ENCODE measurements at regions not wholly inside any gene's neighbourhood (a gene's known extent, or its start where the extent isn't known, plus 50 kb on each side); places are given as distances from the start of the nearest gene placed in this dataset.

GRCh38 chr14:98665007-98665406 lies 607.0 kb downstream of the BCL11B start:
- no peaks in the 10 kb centered on the region for H3K36me3 ChIP-seq (ENCODE audit: insufficient read depth, low read length)
- TF ChIP-seq EZH2 (IDR thresholded peaks at IDR 0.05; ENCODE audit: insufficient read depth, low read length) = no peak
- no peak for TF ChIP-seq CTCF (IDR thresholded peaks at IDR 0.05; ENCODE audit: insufficient read depth, low read depth, low read length)
- no peaks in the 10 kb centered on the region for H3K9me3 Mint-ChIP-seq (ENCODE audit: unreplicated experiment)
- H3K27ac ChIP-seq (ENCODE audit: low read depth, low read length) = no peak overlapping the region
- H3K9me3 ChIP-seq (ENCODE audit: insufficient read depth, low read depth, low read length) = no peaks in the 10 kb centered on the region
- FAIRE-seq (no peak), DNase-seq (ENCODE audit: low read depth) (no peak)
- H3K36me3 Mint-ChIP-seq (ENCODE audit: low read depth, unreplicated experiment) = no peaks in the 10 kb centered on the region
- H2AFZ ChIP-seq (ENCODE audit: low read depth, low read length) = no peak overlapping the region
- no peaks in the 10 kb centered on the region for H3K27me3 ChIP-seq (ENCODE audit: insufficient read depth, low read length)
- H3K79me2 ChIP-seq (ENCODE audit: insufficient read depth, low read length) = no peaks in the 10 kb centered on the region
- H3K4me3 Mint-ChIP-seq (ENCODE audit: unreplicated experiment) = no peak overlapping the region
- H3K27ac Mint-ChIP-seq (ENCODE audit: unreplicated experiment) = no peak overlapping the region
- no peak overlapping the region for H3K4me3 ChIP-seq (ENCODE audit: insufficient read depth, low read depth, low read length)
- H3K4me1 Mint-ChIP-seq (ENCODE audit: low read depth, unreplicated experiment) = no peaks in the 10 kb centered on the region
- peaks cover 11% of the 10 kb centered on the region for H3K27me3 Mint-ChIP-seq (ENCODE audit: low read depth, unreplicated experiment)
- H4K20me1 ChIP-seq (ENCODE audit: insufficient read depth, low read length) = no peaks in the 10 kb centered on the region
- H3K4me2 ChIP-seq (ENCODE audit: low read length) = no peak overlapping the region
- no peak overlapping the region for H3K9ac ChIP-seq (ENCODE audit: low read length)
- no peaks in the 10 kb centered on the region for H3K4me1 ChIP-seq (ENCODE audit: insufficient read depth, low read length)

DNA sequence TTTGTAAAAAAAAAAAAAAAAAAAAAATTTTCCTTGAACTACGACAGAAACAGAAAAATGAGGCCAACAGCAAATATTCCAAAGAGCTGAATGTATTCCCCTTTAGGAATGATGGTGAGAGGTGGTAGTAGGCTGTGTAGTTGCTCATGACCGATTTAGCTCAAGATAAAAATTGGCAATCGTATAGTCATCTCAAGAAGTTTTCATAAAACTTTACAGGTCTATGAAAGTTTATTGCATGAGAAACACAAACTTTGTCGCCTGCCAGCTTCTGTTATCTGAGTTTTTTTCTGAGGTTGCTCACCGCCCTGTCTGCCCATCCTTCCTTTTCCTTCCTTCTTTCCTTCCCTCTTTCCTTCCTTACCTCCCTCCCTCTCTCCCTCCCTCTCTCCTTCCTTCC lies 605.5 kb downstream of the BCL11B start:
- H3K27me3 Mint-ChIP-seq (ENCODE audit: low read depth, unreplicated experiment) = peaks cover 11% of the 10 kb centered on the region
- no peak overlapping the region for H3K9ac ChIP-seq (ENCODE audit: low read length)
- no peaks in the 10 kb centered on the region for H4K20me1 ChIP-seq (ENCODE audit: insufficient read depth, low read length)
- TF ChIP-seq CTCF (IDR thresholded peaks at IDR 0.05; ENCODE audit: insufficient read depth, low read depth, low read length) = no peak
- no peak for TF ChIP-seq EZH2 (IDR thresholded peaks at IDR 0.05; ENCODE audit: insufficient read depth, low read length)
- H3K4me1 ChIP-seq (ENCODE audit: insufficient read depth, low read length) = no peaks in the 10 kb centered on the region
- H3K27ac Mint-ChIP-seq (ENCODE audit: unreplicated experiment) = no peak overlapping the region
- no peak for FAIRE-seq
- H3K4me3 Mint-ChIP-seq (ENCODE audit: unreplicated experiment) = no peak overlapping the region
- H3K27me3 ChIP-seq (ENCODE audit: insufficient read depth, low read length) = no peaks in the 10 kb centered on the region
- no peak overlapping the region for H3K4me3 ChIP-seq (ENCODE audit: insufficient read depth, low read depth, low read length)
- no peaks in the 10 kb centered on the region for H3K79me2 ChIP-seq (ENCODE audit: insufficient read depth, low read length)
- H3K4me2 ChIP-seq (ENCODE audit: low read length) = no peak overlapping the region
- H3K9me3 Mint-ChIP-seq (ENCODE audit: unreplicated experiment) = no peaks in the 10 kb centered on the region
- H3K9me3 ChIP-seq (ENCODE audit: insufficient read depth, low read depth, low read length) = no peaks in the 10 kb centered on the region
- H3K4me1 Mint-ChIP-seq (ENCODE audit: low read depth, unreplicated experiment) = no peaks in the 10 kb centered on the region
- no peaks in the 10 kb centered on the region for H3K36me3 ChIP-seq (ENCODE audit: insufficient read depth, low read length)
- H3K27ac ChIP-seq (ENCODE audit: low read depth, low read length) = no peak overlapping the region
- H2AFZ ChIP-seq (ENCODE audit: low read depth, low read length) = no peak overlapping the region
- no peaks in the 10 kb centered on the region for H3K36me3 Mint-ChIP-seq (ENCODE audit: low read depth, unreplicated experiment)
- DNase-seq (ENCODE audit: low read depth) = no peak

GRCh38 chr14:98682033-98682432 lies 590.0 kb downstream of the BCL11B start:
- H3K27me3 Mint-ChIP-seq (ENCODE audit: low read depth, unreplicated experiment) = peaks cover 31% of the 10 kb centered on the region
- H3K4me1 Mint-ChIP-seq (ENCODE audit: low read depth, unreplicated experiment) = no peaks in the 10 kb centered on the region
- H4K20me1 ChIP-seq (ENCODE audit: insufficient read depth, low read length) = no peaks in the 10 kb centered on the region
- H3K36me3 ChIP-seq (ENCODE audit: insufficient read depth, low read length) = no peaks in the 10 kb centered on the region
- H3K4me1 ChIP-seq (ENCODE audit: insufficient read depth, low read length) = no peaks in the 10 kb centered on the region
- DNase-seq (ENCODE audit: low read depth) = no peak
- no peaks in the 10 kb centered on the region for H3K27me3 ChIP-seq (ENCODE audit: insufficient read depth, low read length)
- TF ChIP-seq EZH2 (IDR thresholded peaks at IDR 0.05; ENCODE audit: insufficient read depth, low read length) (no peak), CTCF (IDR thresholded peaks at IDR 0.05; ENCODE audit: insufficient read depth, low read depth, low read length) (no peak)
- H3K4me3 ChIP-seq (ENCODE audit: insufficient read depth, low read depth, low read length) = no peak overlapping the region
- H3K79me2 ChIP-seq (ENCODE audit: insufficient read depth, low read length) = no peaks in the 10 kb centered on the region
- H3K9me3 ChIP-seq (ENCODE audit: insufficient read depth, low read depth, low read length) = no peaks in the 10 kb centered on the region
- H3K27ac ChIP-seq (ENCODE audit: low read depth, low read length) = no peak overlapping the region
- H3K4me3 Mint-ChIP-seq (ENCODE audit: unreplicated experiment) = no peak overlapping the region
- FAIRE-seq = no peak
- no peak overlapping the region for H3K4me2 ChIP-seq (ENCODE audit: low read length)
- peaks cover under 1% of the 10 kb centered on the region for H3K9me3 Mint-ChIP-seq (ENCODE audit: unreplicated experiment)
- H2AFZ ChIP-seq (ENCODE audit: low read depth, low read length) = no peak overlapping the region
- no peak overlapping the region for H3K9ac ChIP-seq (ENCODE audit: low read length)
- no peaks in the 10 kb centered on the region for H3K36me3 Mint-ChIP-seq (ENCODE audit: low read depth, unreplicated experiment)
- no peak overlapping the region for H3K27ac Mint-ChIP-seq (ENCODE audit: unreplicated experiment)

All from astrocyte (in vitro differentiated cells and primary cell).